ENCODE measurements at regions not wholly inside any gene's neighbourhood (a gene's known extent, or its start where the extent isn't known, plus 50 kb on each side); places are given as distances from the start of the nearest gene placed in this dataset.
"Not testable (repeated sequence)": the region's sequence is repeated elsewhere in the genome, so short reads cannot be mapped to it uniquely, and the experiment has no call there.

DNA sequence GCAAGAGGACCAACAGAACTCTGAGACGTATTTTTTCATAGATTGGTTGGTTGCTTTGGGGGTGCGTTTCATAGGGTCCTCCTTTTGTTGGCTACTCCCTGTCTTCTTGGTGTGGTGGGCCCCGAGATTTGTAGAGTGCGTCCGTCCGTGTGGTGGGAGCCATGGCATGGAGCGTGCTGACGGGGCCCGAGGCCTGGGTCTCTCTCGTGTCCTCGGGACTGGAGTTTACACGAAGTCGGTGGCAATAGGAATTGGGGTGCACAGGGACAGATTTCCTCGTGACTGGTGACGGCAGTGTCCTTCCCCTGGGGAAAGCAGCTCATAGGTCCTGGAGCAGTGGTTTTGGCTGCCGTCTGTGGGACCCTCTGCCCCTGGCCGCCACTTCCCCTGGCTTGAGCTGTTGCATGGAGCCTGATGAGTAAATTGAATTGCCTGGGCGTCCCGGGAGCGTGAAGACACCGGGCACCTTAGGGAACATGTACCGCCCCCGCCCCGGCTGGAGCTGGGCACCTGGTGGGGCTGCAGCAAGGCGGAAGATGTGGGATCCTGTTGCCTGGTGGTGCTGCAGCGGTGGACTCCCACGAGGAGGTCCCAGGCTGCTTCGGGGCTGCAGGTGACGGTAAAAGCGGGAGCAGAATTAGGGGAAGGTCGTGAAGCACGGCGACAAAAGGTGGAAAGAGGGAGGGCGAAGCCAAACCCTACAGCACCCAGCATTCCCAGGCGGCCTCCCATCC lies 153.7 kb upstream of the ALG10B start:
- TF ChIP-seq, protein P1, sequence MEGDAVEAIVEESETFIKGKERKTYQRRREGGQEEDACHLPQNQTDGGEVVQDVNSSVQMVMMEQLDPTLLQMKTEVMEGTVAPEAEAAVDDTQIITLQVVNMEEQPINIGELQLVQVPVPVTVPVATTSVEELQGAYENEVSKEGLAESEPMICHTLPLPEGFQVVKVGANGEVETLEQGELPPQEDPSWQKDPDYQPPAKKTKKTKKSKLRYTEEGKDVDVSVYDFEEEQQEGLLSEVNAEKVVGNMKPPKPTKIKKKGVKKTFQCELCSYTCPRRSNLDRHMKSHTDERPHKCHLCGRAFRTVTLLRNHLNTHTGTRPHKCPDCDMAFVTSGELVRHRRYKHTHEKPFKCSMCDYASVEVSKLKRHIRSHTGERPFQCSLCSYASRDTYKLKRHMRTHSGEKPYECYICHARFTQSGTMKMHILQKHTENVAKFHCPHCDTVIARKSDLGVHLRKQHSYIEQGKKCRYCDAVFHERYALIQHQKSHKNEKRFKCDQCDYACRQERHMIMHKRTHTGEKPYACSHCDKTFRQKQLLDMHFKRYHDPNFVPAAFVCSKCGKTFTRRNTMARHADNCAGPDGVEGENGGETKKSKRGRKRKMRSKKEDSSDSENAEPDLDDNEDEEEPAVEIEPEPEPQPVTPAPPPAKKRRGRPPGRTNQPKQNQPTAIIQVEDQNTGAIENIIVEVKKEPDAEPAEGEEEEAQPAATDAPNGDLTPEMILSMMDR (IDR thresholded peaks at IDR 0.05) = no peak
- Histone ChIP-seq H3K4me1 (ENCODE audit: low read depth) (no peaks in the 10 kb centered on the region), H3K4me3 (no peak overlapping the region), H3K36me3 (ENCODE audit: low read depth) (no peaks in the 10 kb centered on the region), H3K9me3 (peaks cover 30% of the 10 kb centered on the region)
- ATAC-seq = no peak
- intact Hi-C loops (cut with DNase I, micrococcal nuclease) = no loop called here
- no peak for DNase-seq

DNA sequence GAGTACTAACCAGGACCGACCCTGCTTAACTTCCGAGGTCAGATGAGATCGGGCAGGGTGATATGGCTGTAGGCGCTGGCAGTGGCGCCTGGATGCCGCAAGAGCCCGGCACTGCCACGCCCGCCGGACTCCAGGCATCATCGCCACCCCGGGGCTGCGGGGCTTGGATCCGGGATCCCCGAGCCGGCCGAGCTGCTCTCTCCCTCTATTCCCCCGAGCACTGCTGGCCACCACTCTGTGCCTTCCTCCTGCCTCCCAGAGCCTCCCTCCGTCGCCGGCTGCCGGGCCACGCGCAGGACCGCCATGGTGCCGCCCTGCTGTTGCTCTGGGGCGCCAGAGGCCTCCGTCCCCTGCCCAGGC lies 153.2 kb upstream of the ALG10B start:
- Histone ChIP-seq H3K4me3 (no peak overlapping the region), H3K9me3 (peaks cover 27% of the 10 kb centered on the region), H3K4me1 (ENCODE audit: low read depth) (no peaks in the 10 kb centered on the region), H3K36me3 (ENCODE audit: low read depth) (no peaks in the 10 kb centered on the region)
- TF ChIP-seq, protein P1 (IDR thresholded peaks at IDR 0.05) = no peak
- DNase-seq (no peak), ATAC-seq (no peak)
- intact Hi-C loops (cut with DNase I, micrococcal nuclease) = no loop called here

DNA sequence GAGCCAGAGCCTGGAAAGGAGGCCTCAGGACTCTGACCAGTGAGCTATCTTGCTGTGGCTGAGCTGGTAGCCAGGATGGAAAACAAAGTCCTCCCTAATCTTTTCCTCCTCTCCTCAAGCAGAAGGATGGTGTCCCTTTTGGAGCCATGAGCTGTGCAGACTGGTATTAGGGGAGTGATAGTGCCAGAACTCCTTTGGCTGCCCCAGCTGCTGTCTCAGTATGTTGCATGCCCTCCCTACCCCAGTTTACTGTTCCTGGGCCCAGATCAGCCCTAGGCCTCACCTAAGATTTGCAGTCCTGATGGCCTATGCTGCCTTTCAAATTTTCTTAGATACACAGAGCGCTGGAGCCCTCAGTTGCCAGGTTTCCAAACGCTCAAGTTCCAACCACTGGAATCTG lies 150.3 kb upstream of the ALG10B start:
- intact Hi-C loops (cut with DNase I, micrococcal nuclease) = no loop called here

GRCh38 chr12:38175538-38175937 lies 141.0 kb upstream of the ALG10B start:
- TF ChIP-seq, protein P1 (IDR thresholded peaks at IDR 0.05) = no peak

More for the DNA sequence above, 150.3 kb upstream of the ALG10B start:
- ATAC-seq (no peak), DNase-seq (no peak)
- TF ChIP-seq, protein P1 (IDR thresholded peaks at IDR 0.05) = no peak
- H3K4me1 ChIP-seq (ENCODE audit: low read depth) = no peaks in the 10 kb centered on the region
- no peaks in the 10 kb centered on the region for H3K36me3 ChIP-seq (ENCODE audit: low read depth)
- peaks cover 24% of the 10 kb centered on the region for H3K9me3 ChIP-seq
- H3K4me3 ChIP-seq = no peak overlapping the region

DNA sequence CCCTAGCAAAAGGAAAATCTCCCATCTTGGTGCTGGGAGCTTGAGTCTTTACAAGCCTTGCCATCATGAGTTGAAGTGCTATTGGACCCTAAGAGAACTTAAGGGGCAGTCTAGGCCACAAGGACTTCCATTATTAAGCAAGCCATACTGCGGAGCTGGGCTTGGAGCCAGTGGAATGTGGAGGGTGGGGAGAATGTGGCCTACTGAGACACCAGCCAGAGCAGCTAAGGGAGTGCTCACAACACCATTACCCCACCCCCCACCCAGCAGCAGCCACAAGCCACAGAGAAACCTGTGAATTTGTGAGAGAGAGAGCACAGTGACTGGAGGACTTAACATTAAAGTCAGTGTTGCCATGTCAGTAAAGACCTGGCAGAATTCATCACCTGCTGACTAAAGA lies 133.0 kb upstream of the ALG10B start:
- intact Hi-C loops (cut with DNase I, micrococcal nuclease); H3K4me1 ChIP-seq (ENCODE audit: low read depth); DNase-seq; H3K36me3 ChIP-seq (ENCODE audit: low read depth); H3K4me3 ChIP-seq; H3K9me3 ChIP-seq; ATAC-seq: not testable (repeated sequence)

More at GRCh38 chr12:38175538-38175937, 141.0 kb upstream of the ALG10B start:
- Histone ChIP-seq H3K36me3 (ENCODE audit: low read depth) (no peaks in the 10 kb centered on the region), H3K9me3 (no peaks in the 10 kb centered on the region), H3K4me1 (ENCODE audit: low read depth) (no peaks in the 10 kb centered on the region), H3K4me3 (no peak overlapping the region)
- intact Hi-C loops (cut with DNase I, micrococcal nuclease) = no loop called here
- ATAC-seq (no peak), DNase-seq (no peak)

- H3K9me3 ChIP-seq = peaks cover 11% of the 10 kb centered on the region
- H3K36me3 ChIP-seq (ENCODE audit: low read depth); H3K4me3 ChIP-seq; DNase-seq; H3K4me1 ChIP-seq (ENCODE audit: low read depth); intact Hi-C loops (cut with DNase I, micrococcal nuclease); ATAC-seq: not testable (repeated sequence)
These were observed 119.3 kb upstream of the ALG10B start for GRCh38 chr12:38197286-38197685.

Measured in mucosa of descending colon (tissue), 3 donors.